Thyroid gland (tissue), 4 donors: ENCODE measurements at regions not wholly inside any gene's neighbourhood (a gene's known extent, or its start where the extent isn't known, plus 50 kb on each side); places are given as distances from the start of the nearest gene placed in this dataset.

Experiments used
- POLR2A ChIP-seq, 2 donors: fragments of 450-650 bp; IDR thresholded peaks; one replicate each; pipeline ENCODE4 v1.6.1; 2017; ENCODE audit warnings: antibody characterized with exemption in 2 of 2, mild to moderate bottlenecking in 2 of 2, moderate library complexity in 1 of 2
- TF ChIP-seq, protein P1 (sequence below), 6 experiments: fragments of 200-600 bp in 3 of 6; fragments of 450-650 bp in 3 of 6; sonication (generic) in 3 of 6; IDR thresholded peaks; one replicate each; pipeline ENCODE4 v1.5.1; 2016 to 2019; ENCODE audit warnings: antibody characterized with exemption in 6 of 6, mild to moderate bottlenecking in 2 of 6, inconsistent platforms in 1 of 6, moderate library complexity in 1 of 6

DNA sequence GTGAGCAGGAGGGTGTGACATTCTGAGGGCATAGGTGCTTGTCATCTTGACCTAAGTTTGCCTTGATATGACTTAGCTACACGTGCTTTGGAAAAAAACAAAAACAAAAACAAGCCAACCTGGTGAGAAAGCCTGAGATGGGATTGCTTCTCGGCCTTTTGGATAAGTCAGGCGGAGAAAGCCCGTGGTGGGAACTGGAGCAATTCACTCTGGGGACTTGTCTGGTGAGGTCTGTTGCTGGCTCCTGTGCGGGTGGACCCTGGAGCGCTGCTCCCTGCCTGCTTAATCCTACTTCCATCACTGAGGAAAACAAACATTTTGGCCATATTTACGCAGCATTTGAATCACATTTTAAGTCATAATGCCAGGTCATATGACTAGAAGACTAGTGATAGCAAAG, 100.3 kb downstream of the SNX19 start:
- TF ChIP-seq, protein P1, sequence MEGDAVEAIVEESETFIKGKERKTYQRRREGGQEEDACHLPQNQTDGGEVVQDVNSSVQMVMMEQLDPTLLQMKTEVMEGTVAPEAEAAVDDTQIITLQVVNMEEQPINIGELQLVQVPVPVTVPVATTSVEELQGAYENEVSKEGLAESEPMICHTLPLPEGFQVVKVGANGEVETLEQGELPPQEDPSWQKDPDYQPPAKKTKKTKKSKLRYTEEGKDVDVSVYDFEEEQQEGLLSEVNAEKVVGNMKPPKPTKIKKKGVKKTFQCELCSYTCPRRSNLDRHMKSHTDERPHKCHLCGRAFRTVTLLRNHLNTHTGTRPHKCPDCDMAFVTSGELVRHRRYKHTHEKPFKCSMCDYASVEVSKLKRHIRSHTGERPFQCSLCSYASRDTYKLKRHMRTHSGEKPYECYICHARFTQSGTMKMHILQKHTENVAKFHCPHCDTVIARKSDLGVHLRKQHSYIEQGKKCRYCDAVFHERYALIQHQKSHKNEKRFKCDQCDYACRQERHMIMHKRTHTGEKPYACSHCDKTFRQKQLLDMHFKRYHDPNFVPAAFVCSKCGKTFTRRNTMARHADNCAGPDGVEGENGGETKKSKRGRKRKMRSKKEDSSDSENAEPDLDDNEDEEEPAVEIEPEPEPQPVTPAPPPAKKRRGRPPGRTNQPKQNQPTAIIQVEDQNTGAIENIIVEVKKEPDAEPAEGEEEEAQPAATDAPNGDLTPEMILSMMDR (IDR thresholded peaks at IDR 0.05) = no peak
- TF ChIP-seq POLR2A (IDR thresholded peaks at IDR 0.05) = no peak
